Psoas muscle (tissue), 7 donors: ENCODE measurements at regions not wholly inside any gene's neighbourhood (a gene's known extent, or its start where the extent isn't known, plus 50 kb on each side); places are given as distances from the start of the nearest gene placed in this dataset.
A peak's percentile ranks its signal among the peaks of the same experiment; 100 is the strongest.

Experiments used
- ATAC-seq, 4 donors: fragments of 200-7000 bp; cut with Tn5 transposase; one replicate each; pipeline ENCODE4 v1.9.1; 2020; ENCODE audit warnings: moderate library complexity in 3 of 4, mild to moderate bottlenecking in 2 of 4
- DNase-seq, 2 donors: peaks; one replicate each; pipeline ENCODE4 v3.0.0-alpha.2; 2020
- H3K27ac ChIP-seq: fragments of 200-600 bp; one replicate; pipeline ENCODE4 v1.8.0; 2022
- H3K27me3 ChIP-seq, 3 donors: fragments of 200-600 bp in 1 of 3; one replicate each; pipeline versions ENCODE4 v1.6.1 to v1.8.0; 2013 to 2022; ENCODE audit warnings: low read length in 2 of 3, mild to moderate bottlenecking in 2 of 3, moderate library complexity in 1 of 3; ENCODE audit not compliant: insufficient read depth in 3 of 3
- H3K36me3 ChIP-seq, 2 donors: fragments of 200-600 bp in 1 of 2; one replicate each; pipeline versions ENCODE4 v1.6.1 to v1.8.0; 2013 to 2022; ENCODE audit warnings: low read depth in 1 of 2, mild to moderate bottlenecking in 1 of 2, moderate library complexity in 1 of 2; ENCODE audit not compliant: insufficient read depth in 1 of 2
- H3K4me1 ChIP-seq: fragments of 200-600 bp; one replicate; pipeline ENCODE4 v1.8.0; 2022
- H3K4me3 ChIP-seq: fragments of 200-600 bp; one replicate; pipeline ENCODE4 v1.8.0; 2022; ENCODE audit warnings: mild to moderate bottlenecking
- H3K9me3 ChIP-seq: fragments of 200-600 bp; one replicate; pipeline ENCODE4 v1.8.0; 2022
- CTCF ChIP-seq: fragments of 200-600 bp; IDR thresholded peaks from one replicate; pipeline ENCODE4 v1.8.0; 2022; ENCODE audit warnings: antibody characterized with exemption
- WGBS, 3 donors: extraction: QIAGEN DNeasy Blood & Tissue Kit; methylation state at CpG; one replicate each; pipeline versions ENCODE4 v1.1.6 to v1.1.7; 2013; 5-methylcytosine and 5-hydroxymethylcytosine counted together
- intact Hi-C, 2 donors: fragments of 100-400 bp; cut with DNase I; formaldehyde crosslinking; loops; one replicate each; pipeline versions ENCODE4 v1.11.0 to v1.14.2; 2022
- donor health status: healthy with polysubstance abuse.
- donor health status: DM: no; HTN: no; CAD: no; lungs with moderate emphysema.
- donor health status: Bipolar disorder and iron deficiency.
- donor health status: healthy.
- donor health status: DM: yes; HTN: yes; CAD: no.
- donor health status: DM: no; HTN: no; CAD: no.
- donor health status: DM: yes; HTN: yes; CAD: no.

GRCh38 chr2:8137801-8138200, 544.1 kb upstream of the ID2 start:
- Histone ChIP-seq H3K27me3 (no peaks in the 10 kb centered on the region), H3K27ac (no peak overlapping the region), H3K4me3 (no peak overlapping the region), H3K9me3 (no peaks in the 10 kb centered on the region), H3K36me3 (no peaks in the 10 kb centered on the region), H3K4me1 (no peaks in the 10 kb centered on the region)
- DNase-seq: no peak
- no peak for TF ChIP-seq CTCF
- WGBS, 3 donors: 85 to 94% (median 93%) methylated on average over 7 of the region's 7 CpGs
- ATAC-seq: no peak
- intact Hi-C loops: no loop called here

GRCh38 chr2:8138525-8138922, 543.3 kb upstream of the ID2 start:
- H3K4me3 ChIP-seq: no peak overlapping the region
- no peaks in the 10 kb centered on the region for H3K27me3 ChIP-seq
- ATAC-seq (no peak), DNase-seq (no peak)
- H3K36me3 ChIP-seq: no peaks in the 10 kb centered on the region
- H3K27ac ChIP-seq: peak overlapping the region; percentile 3
- no peaks in the 10 kb centered on the region for H3K4me1 ChIP-seq
- H3K9me3 ChIP-seq: no peaks in the 10 kb centered on the region
- intact Hi-C loops: no loop called here
- TF ChIP-seq CTCF: no peak
- WGBS, 3 donors: 99 to 100% (median 100%) methylated on average over 3 of the region's 3 CpGs

- Histone ChIP-seq H3K27ac (peak overlapping the region; percentile 46), H3K9me3 (no peaks in the 10 kb centered on the region), H3K4me1 (no peaks in the 10 kb centered on the region), H3K27me3 (no peaks in the 10 kb centered on the region), H3K36me3 (no peaks in the 10 kb centered on the region), H3K4me3 (no peak overlapping the region)
- WGBS, 3 donors: 53 to 75% (median 60%) methylated on average over 10 of the region's 10 CpGs
- intact Hi-C loops: no loop called here
- TF ChIP-seq CTCF: no peak
- ATAC-seq: peak; percentile 36 to 83 (median 68)
- peak; percentile 47 to 60 for DNase-seq
Observed at GRCh38 chr2:8138923-8139667, 542.8 kb upstream of the ID2 start.

- ATAC-seq: no peak
- no peak for DNase-seq
- 62 to 69% (median 67%) methylated on average over 2 of the region's 2 CpGs for WGBS, 3 donors
- intact Hi-C loops: no loop called here
- H3K27me3 ChIP-seq: no peaks in the 10 kb centered on the region
- no peaks in the 10 kb centered on the region for H3K9me3 ChIP-seq
- H3K4me3 ChIP-seq: no peak overlapping the region
- no peaks in the 10 kb centered on the region for H3K36me3 ChIP-seq
- peak overlapping the region; percentile 46 for H3K27ac ChIP-seq
- no peak for TF ChIP-seq CTCF
- no peaks in the 10 kb centered on the region for H3K4me1 ChIP-seq
Observed at GRCh38 chr2:8139668-8140200, 542.1 kb upstream of the ID2 start.
